Amniotic stem cell (primary cell): ENCODE measurements at regions not wholly inside any gene's neighbourhood (a gene's known extent, or its start where the extent isn't known, plus 50 kb on each side); places are given as distances from the start of the nearest gene placed in this dataset.

ENCODE experiments used
- DNase-seq: peaks from one replicate; lab custom pipeline; 2025; lab: John Stamatoyannopoulos, UW

DNA sequence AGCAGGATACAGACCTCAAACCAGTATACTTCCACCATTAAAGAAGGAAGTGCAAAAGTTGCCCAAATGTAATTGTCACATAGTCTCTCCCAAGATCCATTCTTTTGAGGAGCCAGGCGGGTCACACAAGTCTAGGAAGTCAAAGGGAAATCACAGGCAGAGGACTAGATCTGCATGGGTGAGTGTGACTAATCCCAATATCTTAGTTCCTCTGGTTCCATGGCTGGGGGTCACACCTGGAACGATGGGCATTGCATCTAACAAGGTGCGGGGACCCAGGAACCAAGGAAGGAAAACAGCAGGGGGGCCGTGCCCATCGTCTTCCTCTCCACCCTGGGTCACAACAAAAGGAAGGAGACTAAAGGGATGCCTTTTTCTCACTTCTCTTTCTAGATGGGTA lies 1138.8 kb downstream of the XPNPEP1 start:
- no peak for DNase-seq

DNA sequence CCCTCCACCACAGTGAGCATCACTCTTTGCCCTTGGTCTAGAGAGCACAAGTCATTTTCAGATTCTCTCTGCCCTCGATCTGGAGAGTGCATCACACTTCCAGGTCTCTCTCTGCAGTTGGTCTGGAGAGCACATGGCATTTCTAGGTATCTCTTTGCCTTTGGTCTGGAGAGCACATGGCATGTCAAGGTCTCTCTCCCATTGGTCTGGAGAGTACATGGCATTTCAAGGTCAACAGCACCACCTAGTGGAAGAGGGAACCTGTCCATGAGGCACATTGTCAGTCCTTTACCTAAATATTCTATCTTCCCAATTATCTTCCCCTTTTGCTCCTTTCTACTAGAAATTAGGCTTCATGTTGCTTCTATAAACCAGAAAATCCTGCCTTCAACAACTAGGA lies 1139.4 kb downstream of the XPNPEP1 start:
- DNase-seq: no peak

DNA sequence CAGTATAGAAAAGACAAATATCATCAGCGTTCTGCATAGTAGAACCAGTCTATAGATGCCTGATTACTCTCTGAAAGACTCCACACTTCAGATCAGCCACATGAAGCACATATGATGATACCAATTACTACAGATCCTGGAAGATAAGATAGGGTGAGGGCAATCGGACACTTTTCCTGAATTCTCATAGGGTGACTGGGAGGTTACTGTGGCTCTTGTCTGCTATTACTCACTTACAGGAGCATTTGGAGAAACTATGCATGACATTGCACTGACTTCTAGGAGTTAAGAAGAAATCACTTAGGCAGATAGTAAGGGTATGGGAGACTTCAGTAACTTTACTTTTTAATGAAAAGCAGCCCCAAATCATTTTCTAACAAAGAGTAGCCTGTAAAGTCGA lies 1140.9 kb downstream of the XPNPEP1 start:
- DNase-seq: no peak

DNA sequence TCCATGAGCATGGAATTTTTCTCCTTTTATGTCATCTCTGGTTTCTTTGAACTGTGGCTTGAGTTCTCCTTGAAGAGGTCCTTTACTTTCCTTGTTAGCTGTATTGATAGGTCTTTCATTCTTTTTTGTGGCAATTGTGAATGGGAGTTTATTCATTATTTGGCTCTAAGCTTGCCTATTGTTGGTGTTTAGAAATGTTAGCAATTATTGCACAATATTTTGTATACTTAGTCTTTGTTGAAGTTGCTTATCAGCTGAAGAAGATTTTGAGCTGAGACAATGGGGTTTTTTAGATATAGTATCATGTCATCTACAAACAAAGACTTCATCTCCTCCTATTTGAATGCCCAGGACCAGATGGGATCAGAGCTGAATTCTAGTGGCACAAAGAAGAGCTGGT lies 1143.8 kb downstream of the XPNPEP1 start:
- no peak for DNase-seq

DNA sequence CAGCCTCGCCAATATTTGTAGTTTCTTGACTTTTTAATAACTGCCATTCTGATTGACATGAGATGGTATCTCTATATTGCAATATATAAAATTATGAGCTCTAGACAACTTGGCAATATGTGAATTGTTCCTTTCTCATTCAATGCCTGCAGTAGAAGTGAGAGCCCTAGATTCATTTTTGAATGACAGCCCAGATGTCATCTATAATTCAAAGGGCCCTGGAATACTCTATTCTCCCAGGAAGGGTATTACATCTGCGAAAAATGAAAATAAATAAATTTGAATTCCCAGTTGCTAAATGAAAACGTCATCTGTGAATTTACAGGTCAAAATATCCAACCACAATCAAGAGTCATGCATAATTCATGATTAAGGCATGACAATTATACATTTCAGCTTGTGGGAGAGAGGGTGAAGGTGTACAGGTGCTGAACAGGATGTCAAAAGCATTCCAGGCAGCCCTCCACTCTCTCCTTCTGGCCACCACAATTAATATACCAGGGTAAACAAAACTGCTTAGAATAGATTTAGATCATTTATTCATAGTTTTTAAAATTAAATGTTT lies 1147.3 kb downstream of the XPNPEP1 start:
- no peak for DNase-seq

DNA sequence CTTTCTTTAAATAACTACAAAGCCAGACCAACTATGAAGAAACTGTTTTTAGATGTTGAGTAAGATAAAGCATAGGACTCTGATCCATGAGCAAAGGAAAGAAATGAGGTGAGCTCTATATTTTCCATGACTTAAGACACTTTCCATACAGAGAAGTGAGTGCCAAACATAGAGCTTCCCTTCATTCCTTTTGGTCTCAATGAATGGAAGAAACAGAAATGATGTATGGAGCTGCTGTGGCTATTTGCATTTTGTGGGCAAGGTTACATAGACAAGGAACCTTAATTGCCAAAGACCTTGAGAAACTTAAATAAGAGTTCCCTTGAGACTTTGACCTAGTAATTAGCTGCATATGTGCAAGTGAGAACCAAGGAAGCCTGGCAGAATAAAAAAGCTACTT lies 1152.2 kb downstream of the XPNPEP1 start:
- DNase-seq: no peak

DNA sequence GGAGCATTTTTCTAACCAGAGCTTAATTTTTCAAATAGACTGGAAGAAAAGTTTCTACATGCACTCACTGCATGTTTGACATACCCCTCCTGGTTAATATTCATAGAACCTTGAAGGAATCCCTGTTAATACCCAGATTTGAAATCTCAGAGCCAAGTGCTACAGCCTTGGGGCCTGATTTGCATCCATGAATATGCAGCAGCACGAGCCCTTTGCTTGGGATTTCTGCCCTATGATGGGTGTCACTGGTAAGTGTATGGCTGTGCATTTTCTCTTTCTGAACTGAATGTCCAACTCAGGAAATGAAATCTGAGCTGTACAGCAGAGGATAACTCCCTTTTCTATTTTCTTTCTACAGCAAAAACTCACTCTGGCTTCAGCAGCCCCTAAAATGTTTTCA lies 1157.5 kb downstream of the XPNPEP1 start:
- DNase-seq: no peak

DNA sequence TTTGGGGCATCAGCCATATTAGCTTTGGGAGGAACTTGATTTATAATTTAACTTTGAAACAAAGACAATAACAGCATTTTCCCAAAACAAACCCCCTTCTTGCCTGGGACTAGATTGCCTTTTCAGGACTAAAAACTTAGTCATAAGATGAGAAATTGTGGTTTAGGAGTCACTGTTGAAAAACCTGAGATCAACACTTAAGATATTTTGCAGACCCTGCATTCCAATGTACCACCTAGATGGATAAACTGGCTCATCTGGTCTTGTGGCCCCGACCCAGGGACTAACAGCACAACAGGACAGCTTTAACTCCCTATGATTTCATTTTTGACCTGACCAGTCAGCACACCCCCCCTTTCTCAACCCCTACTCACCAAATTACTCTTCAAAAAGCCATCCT lies 1165.4 kb downstream of the XPNPEP1 start:
- DNase-seq: no peak

DNA sequence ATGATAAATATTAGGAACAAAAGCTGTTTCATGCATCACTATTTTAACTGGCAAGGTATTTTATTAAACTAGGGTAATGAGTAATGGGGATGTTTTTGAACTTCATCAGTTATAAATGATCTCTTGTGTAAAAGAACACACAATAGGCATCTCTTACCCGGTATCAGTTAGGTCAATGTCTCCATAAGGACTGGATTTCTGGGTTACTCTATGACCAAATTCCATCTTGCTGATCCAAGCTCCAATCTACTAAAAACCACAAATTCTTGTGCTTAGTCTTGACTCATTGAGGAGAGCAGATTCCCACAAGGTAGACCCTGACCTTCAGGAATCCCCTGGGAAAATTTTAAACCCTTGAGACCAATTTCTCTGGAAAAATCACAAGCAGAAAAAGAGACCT lies 1167.7 kb downstream of the XPNPEP1 start:
- DNase-seq: no peak

DNA sequence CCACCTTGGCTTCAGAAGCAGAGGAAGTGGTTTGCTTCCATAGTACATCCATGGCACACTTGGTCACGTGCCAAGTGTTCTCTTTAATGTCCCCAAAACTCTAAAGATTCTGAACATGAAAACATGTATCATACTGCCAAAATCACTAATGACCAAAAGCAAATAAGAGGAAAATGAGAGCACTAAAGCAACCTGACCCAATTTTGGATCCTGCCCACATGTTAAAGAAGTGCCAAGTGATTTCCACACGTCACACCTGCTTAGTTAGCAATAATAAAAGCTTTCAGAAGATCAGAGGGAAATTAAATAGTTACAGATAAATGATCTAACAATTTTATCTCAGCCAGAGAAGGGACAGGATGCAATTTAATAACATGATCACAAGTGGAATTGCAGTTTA lies 1170.0 kb downstream of the XPNPEP1 start:
- DNase-seq: no peak

DNA sequence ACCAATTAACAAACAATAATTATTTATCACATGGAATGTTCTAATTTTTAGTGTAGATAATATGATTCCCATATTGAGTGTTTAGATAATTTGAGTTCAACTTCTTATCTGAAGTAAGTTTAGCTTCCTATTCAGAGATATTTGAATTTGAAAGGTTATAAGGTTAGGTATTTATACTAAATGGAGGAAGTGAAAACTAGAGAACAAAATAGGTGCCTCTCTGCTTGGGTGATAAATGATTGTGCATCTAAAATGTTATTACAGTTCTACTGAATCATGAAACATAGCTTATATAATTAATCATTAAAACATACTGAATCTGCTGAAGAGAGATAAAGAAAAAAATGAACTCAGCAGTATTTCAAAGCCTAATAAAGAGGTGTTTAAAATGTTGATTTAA lies 1174.3 kb downstream of the XPNPEP1 start:
- no peak for DNase-seq

DNA sequence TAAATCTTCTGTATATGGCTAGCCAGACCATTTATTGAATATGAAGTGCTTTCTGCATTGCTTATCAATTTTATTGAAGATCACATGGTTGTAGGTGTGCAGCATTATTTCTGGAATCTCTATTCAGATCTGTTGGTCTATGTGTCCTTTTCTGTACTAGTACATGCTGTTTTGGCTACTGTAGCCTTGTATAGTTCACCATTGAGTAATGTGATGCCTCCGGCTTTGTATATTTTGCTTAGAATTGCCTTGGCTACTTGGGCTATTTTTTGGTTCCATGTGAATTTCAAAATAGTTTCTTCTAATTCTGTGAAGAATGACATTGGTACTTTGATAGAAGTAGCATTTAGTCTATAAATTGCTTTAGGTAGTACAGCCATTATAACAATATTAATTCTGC lies 1187.2 kb downstream of the XPNPEP1 start:
- no peak for DNase-seq

DNA sequence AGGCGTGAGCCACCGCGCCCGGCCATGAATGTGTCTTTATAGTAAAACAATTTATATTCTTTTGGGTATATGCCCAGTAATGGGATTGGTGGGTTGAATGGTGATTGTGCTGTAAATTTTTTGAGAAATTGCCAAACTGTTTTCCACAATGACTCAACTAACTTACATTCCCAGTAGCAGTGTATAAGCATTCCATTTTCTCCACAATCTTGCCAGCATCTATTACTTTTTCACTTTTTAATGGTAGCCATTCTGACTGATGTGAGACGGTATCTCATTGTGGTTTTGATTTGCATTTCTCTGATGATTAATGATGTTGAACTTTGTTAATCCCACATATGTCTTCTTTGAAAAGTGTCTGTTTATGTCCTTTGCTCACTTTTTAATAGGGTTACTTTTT lies 1187.9 kb downstream of the XPNPEP1 start:
- no peak for DNase-seq

DNA sequence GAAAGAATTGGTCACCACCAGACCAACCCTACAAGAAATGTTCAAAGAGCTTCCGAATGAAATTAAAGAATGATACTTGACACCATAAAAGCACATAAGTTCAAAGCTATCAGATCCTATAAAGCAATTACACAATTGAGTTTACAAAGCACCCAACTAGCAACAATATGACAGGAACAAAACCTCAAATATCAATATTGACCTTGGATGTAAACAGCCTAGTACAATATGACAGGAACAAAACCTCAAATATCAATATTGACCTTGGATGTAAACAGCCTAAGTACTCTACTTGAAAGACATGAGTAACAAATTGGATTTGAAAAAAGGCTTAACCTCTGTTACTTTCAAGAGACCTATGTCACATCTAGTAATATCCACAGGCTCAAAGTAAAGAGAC lies 1201.4 kb downstream of the XPNPEP1 start:
- no peak for DNase-seq

DNA sequence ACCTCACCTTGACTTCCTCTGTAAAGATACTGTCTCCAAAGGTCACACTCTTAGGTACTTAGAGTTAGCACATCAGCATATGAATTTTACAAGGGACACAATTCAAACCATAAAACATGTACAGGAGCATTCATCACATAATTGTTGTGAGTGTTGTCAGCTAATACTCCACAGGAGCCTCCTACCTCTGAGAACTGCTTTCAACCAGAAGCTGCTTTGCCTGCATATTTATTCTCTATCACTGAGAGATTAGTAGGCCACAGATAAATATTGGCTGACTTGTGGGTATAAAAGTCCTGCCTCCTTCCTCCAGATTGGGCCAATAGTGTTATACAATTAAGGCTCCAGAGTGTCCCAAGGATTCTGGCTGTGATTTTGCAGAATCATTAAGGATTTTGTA lies 1207.0 kb downstream of the XPNPEP1 start:
- DNase-seq: no peak

DNA sequence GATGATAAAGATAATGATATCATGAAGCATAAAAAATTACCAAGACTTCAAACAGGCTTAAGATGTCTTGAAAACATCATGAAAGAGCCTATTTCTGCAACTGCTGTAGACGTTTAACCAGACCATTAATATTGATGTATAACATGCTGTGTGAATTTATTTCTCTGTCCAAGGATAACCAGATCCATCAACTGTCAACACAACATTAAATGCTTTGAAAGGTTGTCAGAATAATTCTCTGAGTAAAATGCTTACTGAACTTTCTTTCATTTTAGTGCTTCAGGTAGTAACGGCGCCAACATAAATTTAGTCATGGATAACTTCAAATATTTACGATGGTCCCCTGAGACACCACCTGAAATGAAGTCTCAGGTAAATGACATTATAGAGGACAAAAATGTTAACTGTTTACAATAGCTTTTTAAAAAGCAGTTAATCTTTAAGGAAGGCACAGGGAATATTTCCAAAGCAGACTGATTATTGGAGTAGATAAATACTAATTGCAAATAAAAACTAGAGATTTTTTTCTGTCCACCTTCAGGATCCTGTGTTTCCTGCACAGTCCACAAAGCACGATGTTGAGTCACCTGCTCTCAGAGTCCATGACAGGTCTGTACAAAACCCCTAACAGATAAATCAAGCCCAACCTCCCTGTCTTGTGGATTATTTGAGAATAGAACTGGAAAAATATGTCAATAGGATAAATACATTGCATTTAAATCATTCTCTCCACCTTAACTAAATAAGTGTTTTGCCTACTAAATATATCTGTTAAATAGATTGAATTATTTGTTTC lies 1213.2 kb downstream of the XPNPEP1 start:
- DNase-seq: no peak

DNA sequence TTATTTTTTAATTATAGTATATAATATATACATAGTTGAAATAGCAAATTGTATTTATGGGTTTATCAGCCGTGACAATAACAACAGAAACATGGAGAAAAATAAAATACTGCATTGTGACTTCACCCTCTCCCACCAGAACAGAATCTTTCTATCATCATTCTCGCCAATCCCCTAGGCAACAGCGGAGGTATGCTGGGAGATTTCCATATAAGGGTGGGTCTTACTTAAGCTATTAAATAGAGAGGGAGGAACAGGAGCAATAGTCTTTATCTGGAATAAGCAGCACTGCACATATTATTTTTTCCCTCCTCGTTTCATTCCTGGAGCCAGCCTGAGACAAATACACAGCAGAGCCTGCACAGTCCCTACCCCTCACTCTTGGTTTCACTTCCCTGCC lies 1214.9 kb downstream of the XPNPEP1 start:
- DNase-seq: no peak

DNA sequence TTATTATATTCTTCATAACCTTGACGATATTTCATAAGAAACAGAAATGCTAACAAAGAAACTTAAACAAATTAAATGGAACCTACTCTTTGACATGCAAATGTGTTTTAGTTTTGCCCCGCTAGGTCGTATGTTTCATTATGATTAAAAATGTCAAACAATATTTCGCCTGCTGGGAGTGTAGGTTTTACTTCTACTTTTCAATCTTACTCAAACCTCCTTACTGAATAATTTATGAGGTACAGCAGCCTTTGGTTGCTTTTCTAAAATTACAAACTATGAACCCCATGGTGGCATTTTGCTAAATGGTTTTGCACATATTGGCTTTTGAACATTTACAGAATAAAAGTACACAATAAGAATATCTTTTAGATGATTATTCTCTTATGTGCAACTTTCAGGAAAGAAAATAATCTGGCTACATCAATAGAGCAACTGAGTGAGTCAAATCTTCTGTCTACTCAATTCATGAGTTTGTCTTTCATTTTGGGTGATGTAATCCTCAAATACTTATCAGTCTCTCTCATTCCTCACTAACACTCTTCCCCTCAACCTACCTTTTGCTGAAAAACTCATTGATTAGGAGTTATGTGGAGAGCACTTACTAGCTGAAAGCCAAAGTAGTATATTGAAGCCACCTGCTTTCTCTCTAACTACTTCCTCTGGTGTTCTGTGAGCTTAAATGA lies 1226.4 kb downstream of the XPNPEP1 start:
- DNase-seq: no peak

DNA sequence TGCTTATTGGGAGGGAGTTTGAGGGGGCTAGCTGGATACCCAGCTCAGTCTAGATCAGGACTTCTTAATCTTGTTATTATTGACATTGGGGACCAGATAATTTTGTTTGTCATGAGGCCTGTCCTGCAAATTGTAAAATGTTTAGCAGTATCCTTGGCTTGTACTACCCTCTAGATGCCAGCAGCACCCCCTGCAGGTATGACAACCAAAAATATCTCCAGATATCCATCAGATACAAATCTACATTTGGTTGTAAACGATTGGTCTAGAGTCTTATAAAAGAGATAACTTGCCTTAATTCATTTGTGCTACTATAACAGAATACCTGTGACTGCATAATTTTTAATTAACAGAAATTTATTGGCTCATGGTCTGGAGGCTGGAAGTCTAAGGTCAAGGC lies 1232.2 kb downstream of the XPNPEP1 start:
- DNase-seq: no peak

DNA sequence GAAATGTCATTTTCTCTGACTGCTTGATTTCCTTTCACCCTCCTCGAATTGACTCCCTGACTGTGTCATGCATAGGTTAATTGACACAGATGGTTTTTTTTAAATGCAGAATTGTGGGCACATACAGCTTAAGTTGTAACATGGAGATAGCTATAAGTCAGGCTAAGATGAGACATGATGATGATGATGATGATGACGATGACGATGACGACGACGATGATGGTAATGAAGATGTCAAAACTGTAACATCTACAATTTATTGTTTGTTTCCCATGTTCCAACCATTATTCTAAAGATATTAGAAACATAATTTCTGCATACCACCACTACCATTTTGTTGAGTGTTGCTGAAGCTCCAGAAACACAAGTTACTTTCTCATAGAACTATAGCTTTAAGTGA lies 1232.8 kb downstream of the XPNPEP1 start:
- DNase-seq: no peak

DNA sequence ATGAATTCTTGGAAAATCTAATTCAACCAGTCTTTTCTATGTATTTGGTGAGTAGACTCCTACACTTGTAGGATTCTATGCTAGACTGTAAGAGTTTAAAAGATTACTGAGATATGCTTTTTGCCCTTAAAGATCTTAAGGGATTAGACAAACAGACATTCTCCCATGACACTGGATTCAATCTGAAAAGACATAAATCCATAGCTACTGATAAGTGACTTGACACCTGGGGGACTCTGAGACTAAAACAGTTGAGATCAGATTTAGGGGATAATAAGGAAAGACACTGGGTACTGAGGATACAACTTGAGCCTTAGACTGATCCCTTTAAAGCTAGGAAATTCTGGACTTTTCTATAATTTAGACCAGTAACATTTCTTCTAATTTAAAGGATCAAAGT lies 1233.4 kb downstream of the XPNPEP1 start:
- DNase-seq: no peak

DNA sequence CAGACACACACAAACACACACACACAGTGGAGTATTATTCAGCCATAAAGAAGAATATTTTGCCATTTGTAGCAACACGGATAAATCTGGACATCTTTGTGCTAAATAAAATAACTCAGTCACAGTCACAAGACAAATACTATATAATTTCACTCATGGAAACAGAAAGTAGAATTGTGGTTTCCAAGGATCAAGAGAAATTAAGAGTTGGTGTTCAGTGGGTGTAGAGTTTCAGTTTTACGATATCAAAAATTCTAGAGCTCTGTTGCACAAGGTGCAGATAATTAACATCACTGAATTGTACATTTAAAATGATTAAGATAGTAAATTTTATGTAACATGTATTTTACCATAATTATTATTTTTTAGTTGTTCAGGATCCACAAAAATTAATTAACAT lies 1235.0 kb downstream of the XPNPEP1 start:
- DNase-seq: no peak

DNA sequence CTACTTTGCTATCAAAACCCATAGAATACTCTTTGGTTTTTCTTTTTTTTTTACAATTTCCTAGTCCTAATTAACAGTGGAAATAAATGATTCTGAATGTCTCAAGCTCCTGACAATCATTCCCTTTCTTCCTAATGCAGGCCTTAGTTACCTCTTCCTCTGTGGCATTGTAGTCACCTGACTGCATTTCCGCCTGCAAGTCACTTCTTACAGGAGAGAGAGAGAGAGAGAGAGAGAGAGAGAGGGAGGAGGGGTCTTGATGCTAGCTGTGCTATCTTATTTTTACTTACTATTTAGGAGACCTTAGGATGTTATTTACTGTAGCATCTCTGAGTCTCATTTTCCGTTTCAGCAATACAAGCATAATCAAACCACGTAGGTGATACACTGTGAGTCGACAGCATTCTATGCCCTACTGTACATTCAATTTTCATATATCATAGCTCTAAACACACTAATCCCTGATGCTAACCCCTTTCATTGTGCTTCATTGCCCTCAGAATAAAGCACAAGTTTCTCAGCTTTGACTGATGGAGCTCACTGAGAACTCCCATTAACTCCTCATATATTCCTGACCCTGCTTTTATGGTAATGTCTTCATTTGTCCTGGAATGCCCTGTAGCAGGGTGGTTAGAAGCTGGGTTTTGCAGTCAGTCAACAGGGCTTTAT lies 1237.3 kb downstream of the XPNPEP1 start:
- DNase-seq: no peak
